Fibroblast of upper back skin (primary cell): ENCODE measurements at regions not wholly inside any gene's neighbourhood (a gene's known extent, or its start where the extent isn't known, plus 50 kb on each side); places are given as distances from the start of the nearest gene placed in this dataset.
"Not testable (repeated sequence)": the region's sequence is repeated elsewhere in the genome, so short reads cannot be mapped to it uniquely, and the experiment has no call there.

Source experiments
- DNase-seq: peaks from one replicate; pipeline ENCODE4 v3.0.0-alpha.2; 2013

GRCh38 chr3:197367081-197367780 is 68.8 kb upstream of the DLG1 start:
- peak; percentile 90 for DNase-seq

- peak; percentile 50 for DNase-seq
These were observed 68.1 kb upstream of the DLG1 start for GRCh38 chr3:197366301-197367044.

- peak; percentile 86 for DNase-seq
These were observed 67.2 kb upstream of the DLG1 start for GRCh38 chr3:197365586-197365985.

- DNase-seq: no peak
These were observed 66.1 kb upstream of the DLG1 start for GRCh38 chr3:197364410-197365071.

GRCh38 chr3:197363553-197364409 is 65.4 kb upstream of the DLG1 start:
- no peak for DNase-seq

DNA sequence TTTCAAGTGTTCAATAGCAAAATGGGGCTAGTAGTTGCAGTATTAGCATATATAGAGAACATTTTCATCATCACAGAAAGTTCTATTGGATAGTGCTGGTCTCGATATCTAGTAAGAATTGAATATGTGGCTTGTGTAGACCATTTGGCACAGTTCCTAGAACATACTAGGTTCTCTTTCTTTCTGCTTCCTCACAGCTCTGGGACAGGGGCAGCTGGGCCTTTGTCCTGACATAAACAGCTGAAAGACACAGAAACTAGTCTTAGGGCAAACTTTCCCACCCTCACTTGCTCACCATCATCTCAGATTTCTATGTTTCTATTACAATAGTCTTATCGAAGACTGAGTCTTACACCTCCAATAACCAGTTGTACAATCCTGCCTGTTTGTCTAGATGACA is 63.7 kb upstream of the DLG1 start:
- no peak for DNase-seq

DNA sequence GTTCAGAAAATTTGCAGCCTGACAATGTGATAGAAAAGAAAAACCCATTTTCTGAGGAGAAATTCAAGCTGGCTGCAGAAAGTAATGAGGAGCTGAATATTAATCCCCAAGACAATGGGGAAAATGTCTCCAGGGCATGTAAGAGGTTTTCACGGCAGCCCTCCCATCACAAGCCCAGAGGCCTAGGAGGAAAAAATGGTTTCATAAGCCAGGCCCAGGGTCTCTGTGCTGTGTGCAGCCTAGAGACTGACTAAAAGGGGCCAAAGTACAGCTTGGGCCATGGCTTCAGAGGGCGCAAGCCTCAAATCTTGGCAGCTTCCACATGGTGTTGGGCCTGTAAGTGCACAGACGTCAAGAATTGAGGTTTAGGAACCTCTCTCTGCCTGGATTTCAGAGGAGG is 61.7 kb upstream of the DLG1 start:
- not testable (repeated sequence) for DNase-seq

GRCh38 chr3:197359476-197359875 is 61.1 kb upstream of the DLG1 start:
- DNase-seq: not testable (repeated sequence)

DNA sequence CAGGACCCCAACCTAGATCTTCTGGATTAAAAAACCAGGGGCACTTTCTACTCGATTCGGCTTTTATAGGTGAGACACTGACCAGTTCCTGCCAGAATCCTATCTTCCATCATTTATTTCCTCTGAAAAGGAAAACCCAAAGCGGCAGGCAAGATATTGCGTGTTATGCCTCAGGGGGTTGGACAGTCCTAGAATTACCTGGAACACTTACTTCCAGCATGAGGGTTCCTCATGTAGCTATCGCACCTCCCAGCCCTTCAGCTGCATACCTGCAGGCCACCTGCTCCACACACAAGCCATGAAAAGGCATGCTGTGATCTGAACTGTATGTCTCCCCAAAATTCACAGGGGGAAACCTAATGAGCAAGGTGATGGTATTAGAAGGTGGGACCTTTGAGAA is 58.3 kb upstream of the DLG1 start:
- no peak for DNase-seq

- DNase-seq: no peak
These were observed 57.9 kb upstream of the DLG1 start for GRCh38 chr3:197356275-197356674.

DNA sequence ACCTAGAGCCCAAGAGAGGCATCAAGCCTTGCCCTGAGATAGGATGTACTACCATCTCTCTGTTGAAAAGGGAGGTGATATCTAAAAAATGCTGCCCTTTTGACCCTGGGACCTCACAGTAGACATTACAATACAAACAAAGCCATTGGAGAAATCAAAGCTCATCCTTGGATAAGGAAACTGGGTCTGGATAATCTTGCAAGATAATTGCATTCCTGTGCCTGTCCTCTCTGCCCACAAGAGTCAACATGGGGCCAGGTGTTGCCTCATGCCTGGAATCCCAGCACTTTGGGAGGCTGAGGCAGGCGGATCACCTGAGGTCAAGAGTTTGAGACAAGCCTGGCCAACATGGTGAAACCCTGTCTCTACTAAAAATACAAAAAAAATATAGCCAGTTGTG is 57.3 kb upstream of the DLG1 start:
- no peak for DNase-seq

GRCh38 chr3:197354568-197355001 is 56.2 kb upstream of the DLG1 start:
- peak; percentile 61 for DNase-seq

DNA sequence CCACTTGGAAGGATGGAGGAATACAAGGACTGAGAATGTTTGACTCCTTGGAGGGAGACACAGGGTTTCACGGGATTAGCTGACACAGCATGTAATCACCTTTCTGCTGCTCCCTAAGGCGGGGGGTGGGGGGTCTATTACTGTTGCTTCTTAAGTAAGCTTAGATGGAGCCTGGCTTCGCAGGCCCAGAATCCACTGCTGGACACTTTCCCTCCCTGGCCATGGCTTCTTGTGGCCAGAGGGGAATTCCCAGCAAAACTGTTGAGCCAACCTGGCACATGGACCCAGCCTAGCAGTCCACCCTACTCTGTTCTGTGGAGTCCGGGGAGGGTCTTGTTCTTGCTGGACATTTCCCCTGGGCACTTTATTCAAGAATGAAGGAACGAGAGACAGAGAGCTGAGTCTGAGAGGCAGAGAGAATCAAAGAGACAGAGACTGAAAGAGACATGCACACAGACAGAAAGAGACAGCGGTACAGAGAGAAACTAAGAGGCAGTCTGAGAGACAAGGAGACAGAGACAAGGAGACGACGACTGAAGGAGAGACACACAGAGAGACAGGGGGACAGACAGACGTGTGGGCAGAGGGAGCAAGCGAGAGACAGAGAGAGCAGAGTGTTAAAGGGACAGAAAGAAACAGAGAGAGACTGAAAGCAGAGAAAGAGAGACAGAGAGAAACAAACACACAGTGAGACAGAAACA is 55.6 kb upstream of the DLG1 start:
- DNase-seq: peak; percentile 41

DNA sequence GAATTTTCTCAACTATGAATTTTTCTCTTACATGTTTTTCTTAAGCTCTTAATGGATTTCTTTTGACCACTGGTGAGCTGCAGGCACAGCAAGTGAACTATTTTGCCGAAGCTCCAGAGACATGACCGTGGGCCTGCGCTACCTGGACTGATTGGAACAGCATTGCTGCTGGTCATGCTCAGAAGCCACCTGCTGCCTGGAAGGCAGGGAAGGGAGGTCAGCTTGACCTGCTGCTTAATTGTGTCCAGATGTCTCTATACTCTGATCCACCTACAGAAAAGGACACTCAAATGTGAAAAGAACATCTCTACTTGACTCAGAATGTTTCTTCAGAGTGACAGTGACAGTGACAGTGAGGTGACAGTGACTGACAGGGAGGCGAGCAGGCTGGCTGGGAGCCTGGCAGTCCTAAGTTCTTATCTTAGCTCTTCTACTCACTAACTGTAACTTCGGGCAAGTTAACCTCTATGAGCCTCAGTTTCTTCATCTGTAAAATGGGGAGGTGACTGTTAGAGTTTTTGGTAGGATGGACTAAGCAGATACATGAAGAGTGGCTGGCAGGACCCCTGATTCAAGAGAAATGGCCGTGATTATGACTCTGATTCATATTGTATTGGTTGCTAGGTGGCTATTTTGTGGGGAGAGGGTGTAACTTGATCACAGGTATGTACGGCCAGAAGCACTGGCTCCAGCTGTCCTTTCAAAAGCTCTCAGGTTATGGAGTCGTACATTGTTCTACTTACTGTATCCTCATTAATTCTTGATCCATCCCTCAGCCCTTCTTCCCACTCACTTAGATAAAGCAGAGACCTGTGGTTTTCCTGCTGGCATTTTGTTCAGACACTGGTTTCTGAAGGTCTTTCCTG is 54.8 kb upstream of the DLG1 start:
- no peak for DNase-seq

GRCh38 chr3:197352382-197352781 is 54.0 kb upstream of the DLG1 start:
- peak; percentile 77 for DNase-seq

DNA sequence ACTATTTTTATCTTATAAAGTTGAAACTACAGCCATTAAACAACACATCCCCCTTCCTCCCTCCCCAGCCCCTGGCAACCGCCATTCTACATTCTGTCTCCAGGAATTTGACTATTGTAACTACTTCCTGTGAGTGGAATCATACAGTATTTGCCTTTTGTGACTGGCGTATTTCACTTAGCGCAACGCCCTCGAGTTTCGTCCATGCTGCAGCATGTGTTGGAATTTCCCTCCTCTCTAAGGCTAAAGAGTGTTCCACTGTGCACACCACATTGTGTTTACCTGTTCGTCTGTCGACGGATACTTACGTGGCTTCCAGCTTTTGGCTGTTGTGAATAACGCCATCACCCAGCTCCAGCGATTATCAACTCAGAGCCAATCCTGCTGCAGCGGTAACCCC is 52.0 kb upstream of the DLG1 start:
- DNase-seq: no peak

- no peak for DNase-seq
These were observed 51.0 kb upstream of the DLG1 start for GRCh38 chr3:197349368-197349767.
